Activated CD4-positive, alpha-beta T cell treated with anti-CD3 and anti-CD28 coated beads, Interleukin-2, Interleukin-4, amounts not matched to agents 100 ng/mL and 50 ng/mL, durations not matched to agents 16 hours and 8 hours (primary cell): ENCODE measurements at regions not wholly inside any gene's neighbourhood (a gene's known extent, or its start where the extent isn't known, plus 50 kb on each side); places are given as distances from the start of the nearest gene placed in this dataset.

Experiments
- DNase-seq: peaks from one replicate; pipeline ENCODE4 v3.0.0-alpha.2; 2020; ENCODE audit warnings: low spot score

DNA sequence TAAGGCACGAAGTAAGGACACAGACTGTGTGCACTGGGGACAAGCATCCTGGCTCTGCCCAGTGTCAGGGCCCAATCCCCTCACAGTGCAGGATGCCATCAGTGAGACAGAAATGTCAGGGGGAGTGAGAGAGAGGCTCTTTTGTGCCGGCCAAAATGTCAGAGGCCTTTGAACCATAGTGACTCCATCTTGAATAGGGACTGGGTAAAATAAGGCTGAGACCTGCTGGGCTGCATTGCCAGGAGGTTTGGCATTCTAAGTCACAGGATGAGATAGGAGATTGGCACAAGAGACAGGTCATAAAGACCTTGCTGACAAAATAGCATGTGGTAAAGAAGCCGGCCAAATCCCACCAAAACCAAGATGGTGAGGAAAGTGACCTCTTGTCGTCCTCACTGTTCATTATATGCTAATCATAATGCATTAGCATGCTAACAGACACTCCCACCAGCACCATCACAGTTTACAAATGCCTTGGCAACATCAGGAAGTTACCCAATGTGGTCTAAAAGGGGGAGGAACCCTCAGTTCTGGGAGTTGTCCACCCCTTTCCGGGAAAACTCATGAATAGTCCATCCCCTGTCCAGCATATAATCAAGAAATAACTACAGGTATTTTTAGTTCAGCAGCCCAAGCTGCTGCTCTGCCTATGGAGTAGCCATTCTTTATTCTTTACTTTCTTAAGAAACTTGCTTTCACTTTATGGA, 337.4 kb downstream of the LPIN1 start:
- no peak for DNase-seq

DNA sequence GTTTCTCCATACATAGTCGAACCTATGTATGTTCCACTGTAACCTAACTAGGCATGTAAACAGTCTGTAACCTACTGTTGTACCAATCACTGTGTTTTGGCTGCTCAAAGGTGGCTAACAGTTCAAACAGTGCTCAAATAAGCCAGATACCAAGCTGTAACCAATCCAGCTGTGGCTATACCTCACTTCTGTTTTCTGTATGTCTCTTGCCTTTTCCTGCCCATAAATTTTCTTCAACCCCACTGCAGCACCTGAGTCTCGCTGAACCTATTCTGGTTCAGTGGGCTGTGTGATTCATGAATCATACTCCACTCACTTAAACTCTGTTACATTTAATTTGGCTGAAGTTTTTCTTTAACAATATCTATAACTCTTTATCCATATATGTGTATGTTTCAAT, 340.7 kb downstream of the LPIN1 start:
- no peak for DNase-seq

GRCh38 chr2:12087671-12088380, 341.4 kb downstream of the LPIN1 start:
- DNase-seq: no peak

GRCh38 chr2:12089001-12089400, 342.6 kb downstream of the LPIN1 start:
- no peak for DNase-seq

GRCh38 chr2:12089496-12089895, 343.1 kb downstream of the LPIN1 start:
- no peak for DNase-seq

DNA sequence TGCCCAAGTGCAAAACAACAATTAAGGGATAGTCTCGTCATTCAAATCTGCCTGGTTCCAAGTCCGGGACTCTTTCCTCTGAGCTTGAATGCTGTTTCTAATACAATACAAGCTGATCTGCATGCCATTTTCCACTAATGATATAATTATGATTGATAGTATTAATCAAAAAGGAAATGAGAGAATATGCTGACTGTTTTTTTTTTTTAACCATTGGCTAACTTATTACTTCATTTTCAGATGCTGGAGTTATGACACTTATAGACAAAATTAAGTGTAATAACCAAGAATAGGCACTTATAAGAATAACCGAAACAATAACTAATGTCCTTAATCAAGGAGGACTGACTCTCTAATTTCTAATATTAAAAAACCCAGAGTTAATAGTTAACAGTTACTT, 343.6 kb downstream of the LPIN1 start:
- DNase-seq: no peak

GRCh38 chr2:12090590-12090989, 344.2 kb downstream of the LPIN1 start:
- DNase-seq: no peak

GRCh38 chr2:12091201-12091806, 344.9 kb downstream of the LPIN1 start:
- DNase-seq: no peak

DNA sequence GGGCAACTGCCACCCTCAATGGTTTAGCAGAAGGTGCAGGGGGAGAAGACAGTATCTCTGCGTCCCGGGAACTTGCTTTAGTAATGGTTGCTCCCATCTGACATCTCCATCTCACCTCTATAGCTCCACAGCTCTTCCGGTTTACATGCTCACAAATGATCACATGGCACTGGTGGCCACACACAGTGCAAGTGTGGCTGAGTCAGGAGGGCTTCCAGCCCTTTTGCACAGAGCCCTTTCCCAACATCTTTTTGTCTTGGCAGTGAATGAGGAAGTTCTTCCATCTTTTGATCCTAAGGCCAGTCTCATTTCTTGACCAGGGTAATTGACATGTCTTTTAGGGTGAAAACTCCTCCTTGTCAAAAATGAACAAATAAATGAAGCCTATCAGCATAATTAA, 347.7 kb downstream of the LPIN1 start:
- no peak for DNase-seq

DNA sequence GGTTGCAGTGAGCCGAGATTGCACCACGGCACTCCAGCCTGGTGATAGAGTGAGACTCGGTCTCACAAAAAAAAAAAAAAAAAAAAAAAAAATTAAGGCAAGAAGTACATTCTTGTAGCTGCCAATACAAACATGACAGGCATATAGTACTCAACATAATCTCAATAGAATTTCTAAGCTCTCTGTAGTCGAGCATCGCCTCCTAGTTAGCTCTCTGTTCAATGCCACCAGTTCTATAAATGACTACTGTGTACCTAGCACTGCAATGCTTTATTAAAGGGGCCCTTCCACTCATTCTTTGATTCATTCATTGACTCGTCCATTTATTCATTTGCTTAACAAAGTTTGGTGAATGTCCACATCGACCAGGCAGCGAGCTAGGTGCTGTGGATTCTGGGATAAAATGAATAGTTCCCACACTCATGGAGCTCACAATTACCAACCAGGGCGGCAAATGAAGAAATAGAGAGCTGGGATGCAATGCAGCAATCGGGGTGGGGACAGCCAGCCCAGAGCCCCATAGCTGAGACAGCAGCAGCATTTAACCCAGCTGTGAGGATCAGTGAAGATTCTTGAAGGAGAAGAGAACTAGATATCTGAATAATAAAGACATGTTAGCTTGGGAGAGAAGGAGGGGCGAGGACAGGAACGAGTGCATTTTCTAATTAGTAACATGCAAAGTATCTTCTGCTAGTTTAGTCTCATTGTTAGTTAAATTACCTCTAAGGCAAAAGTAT, 349.8 kb downstream of the LPIN1 start:
- DNase-seq: no peak

- DNase-seq: no peak
Measured at GRCh38 chr2:12096788-12097449, 350.5 kb downstream of the LPIN1 start.

DNA sequence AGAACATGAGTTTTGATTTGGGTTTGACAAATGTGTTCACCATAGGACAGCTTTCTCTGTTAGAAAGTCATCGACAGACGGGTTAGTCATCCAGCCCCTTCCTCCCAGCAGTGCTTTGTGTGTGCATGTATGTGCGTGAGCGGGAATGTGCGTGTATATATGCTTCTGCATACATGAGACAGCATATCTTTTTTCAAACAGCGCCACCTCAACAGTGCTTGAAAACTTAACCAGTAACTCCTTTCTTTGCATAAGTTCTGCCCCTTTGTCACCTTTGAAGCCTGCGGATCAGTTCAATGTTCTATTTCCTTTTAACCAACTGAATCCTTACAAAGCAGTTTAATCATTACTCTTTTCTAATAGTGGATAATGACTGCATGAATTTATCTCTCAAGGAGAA, 351.4 kb downstream of the LPIN1 start:
- DNase-seq: no peak

- DNase-seq: no peak
Measured at GRCh38 chr2:12099374-12099773, 352.9 kb downstream of the LPIN1 start.

DNA sequence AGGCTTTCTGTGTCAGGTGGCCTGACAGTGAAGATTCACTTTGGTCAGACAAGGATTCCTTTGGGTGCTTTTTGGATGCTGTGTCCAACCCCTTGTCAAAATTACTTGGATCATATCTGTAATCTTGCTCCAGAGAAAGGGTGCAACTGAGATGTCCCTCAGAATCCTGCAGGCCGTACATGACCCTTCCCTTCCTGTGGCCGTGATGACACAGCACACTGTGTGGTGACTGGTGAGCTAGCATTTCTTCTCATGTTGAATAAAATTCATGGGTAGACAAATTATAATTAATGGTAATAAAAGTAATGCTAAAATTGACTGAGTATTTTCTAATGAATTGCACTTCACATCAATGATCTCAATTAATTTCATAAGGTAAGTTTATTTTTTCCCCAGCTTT, 356.2 kb downstream of the LPIN1 start:
- DNase-seq: no peak

- DNase-seq: no peak
Measured at GRCh38 chr2:12105180-12105579, 358.7 kb downstream of the LPIN1 start.

DNA sequence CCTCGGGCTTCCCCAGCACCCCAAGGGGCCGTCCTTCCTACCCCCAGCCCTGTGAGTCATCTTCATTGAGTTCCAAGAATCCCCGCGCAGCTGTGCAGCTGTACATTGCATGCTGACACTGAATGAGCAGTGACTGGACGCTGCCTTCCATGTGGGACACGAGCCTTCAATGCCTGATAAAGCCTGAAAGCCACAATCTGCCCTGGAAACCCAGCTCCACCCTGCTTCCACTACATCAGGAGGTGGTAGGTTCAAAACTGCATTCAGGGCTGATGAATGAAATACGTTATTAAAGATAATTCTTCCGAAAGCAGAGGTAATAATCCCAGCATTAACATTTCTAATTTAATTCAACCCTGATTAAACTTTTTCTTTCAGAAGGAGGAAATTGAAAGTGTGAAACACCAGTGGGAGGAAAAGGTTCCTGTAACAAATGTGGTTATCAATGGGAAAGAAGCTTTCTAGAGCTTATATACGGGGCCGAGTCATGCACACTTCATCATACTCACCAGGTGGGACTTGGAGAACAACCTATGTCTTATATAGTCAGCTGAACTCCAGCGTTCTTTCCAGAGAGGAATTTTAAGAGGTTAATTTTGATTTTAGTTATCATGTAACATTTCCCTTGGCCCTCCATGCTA, 360.1 kb downstream of the LPIN1 start:
- peak; percentile 16 for DNase-seq

GRCh38 chr2:12107321-12107720, 360.9 kb downstream of the LPIN1 start:
- DNase-seq: no peak

DNA sequence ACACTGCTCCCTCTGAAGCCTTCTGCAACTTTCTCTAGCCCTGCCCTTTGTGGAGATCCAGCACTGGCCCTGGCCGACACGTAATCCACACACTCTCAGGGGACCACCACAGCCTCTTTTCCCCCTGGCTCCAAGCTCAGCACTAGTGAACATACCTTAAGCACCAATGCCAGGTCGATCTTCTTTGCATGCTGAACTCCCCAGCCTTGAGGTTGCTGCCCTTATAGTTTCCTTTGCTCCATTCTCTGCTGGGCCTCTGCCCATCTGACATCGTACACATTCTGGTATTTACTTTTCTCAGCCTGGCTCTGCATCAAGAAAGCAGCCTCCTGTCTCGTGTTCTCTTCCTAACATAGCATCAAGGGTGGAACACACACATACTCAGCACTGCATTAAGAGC, 361.5 kb downstream of the LPIN1 start:
- no peak for DNase-seq

DNA sequence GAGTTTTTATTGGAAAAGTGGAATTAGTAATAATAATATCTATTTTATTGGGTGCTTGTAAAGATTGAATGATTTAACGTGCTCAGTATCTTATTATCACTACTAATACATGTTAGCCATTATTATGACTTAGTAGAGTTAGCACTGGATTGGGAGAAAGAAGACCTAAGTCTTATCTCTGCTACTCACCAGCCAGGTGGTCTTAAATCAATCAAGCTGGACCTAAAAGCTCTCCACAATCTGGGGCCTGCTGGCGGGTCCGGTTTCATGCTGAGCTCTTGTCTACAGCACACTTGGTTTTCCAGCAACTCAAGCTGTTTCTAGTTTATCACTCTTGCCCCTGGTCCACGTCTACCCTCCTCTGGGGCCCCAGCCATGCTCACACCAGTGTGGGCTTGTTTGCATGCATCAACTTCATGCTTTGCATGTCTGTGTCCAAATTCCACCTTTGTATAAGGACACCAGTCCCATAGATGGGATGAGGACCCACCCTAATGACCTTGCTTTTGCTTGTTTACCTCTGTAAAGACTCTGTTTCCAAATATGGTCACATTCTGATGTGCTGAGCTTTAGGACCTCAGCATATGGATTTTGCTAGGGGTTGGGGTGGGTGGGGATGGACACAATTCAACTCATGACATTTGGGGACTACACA, 363.1 kb downstream of the LPIN1 start:
- no peak for DNase-seq

DNA sequence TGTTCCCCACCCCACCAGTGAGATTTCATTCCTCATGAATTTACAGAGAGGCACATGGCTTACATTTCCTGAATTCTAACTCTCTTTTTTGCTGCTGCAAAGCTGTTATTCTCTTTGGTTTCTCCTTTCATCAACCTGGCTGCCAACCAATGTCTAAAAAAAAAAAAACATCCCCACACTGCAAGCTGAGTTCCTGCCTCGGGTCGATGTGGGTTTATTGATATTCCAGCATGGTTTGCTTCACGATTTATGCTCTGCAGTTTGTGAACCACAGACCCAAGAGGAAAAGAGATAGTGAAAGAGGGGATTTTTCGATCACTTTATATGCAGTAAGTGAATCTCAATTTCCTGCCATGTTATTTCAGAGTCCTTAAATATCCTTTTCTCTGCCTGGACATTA, 363.6 kb downstream of the LPIN1 start:
- DNase-seq: no peak

GRCh38 chr2:12110481-12110880, 364.0 kb downstream of the LPIN1 start:
- no peak for DNase-seq
